NB4 (cell line): ENCODE measurements at regions not wholly inside any gene's neighbourhood (a gene's known extent, or its start where the extent isn't known, plus 50 kb on each side); places are given as distances from the start of the nearest gene placed in this dataset.

Experiments used
- POLR2A ChIP-seq: IDR thresholded peaks from 2 replicates; pipeline ENCODE4 v1.6.1; 2011; ENCODE audit warnings: mild to moderate bottlenecking; ENCODE audit not compliant: insufficient read length; ENCODE audit errors: extremely low read depth
- TF ChIP-seq, protein P1 (sequence below): IDR thresholded peaks from one replicate; pipeline ENCODE4 v1.5.1; 2012; ENCODE audit warnings: low read depth, low read length
- TF ChIP-seq, protein P2 (sequence below): IDR thresholded peaks from 2 replicates; pipeline ENCODE4 v1.6.1; 2011; ENCODE audit warnings: low read depth, low read length

DNA sequence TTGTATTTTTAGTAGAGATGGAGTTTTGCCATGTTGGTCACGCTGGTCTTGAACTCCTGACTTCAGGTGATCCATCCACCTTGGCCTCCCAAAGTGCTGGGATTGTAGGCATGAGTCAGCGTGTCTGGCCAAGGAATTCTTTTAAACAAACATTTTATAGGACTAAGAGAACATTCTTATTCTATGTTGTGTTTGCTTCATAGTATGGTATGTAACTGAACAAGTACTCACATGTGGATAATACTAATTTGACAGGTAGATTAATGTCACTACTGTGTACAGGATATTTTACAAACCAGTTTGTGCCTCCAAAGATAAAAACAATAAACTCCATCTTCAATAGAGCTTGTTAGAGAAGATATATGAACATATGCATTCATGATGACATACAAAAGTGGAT, 1353.4 kb downstream of the PCDH7 start:
- TF ChIP-seq, protein P1, sequence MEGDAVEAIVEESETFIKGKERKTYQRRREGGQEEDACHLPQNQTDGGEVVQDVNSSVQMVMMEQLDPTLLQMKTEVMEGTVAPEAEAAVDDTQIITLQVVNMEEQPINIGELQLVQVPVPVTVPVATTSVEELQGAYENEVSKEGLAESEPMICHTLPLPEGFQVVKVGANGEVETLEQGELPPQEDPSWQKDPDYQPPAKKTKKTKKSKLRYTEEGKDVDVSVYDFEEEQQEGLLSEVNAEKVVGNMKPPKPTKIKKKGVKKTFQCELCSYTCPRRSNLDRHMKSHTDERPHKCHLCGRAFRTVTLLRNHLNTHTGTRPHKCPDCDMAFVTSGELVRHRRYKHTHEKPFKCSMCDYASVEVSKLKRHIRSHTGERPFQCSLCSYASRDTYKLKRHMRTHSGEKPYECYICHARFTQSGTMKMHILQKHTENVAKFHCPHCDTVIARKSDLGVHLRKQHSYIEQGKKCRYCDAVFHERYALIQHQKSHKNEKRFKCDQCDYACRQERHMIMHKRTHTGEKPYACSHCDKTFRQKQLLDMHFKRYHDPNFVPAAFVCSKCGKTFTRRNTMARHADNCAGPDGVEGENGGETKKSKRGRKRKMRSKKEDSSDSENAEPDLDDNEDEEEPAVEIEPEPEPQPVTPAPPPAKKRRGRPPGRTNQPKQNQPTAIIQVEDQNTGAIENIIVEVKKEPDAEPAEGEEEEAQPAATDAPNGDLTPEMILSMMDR: no peak
- TF ChIP-seq POLR2A: no peak
- TF ChIP-seq, protein P2, sequence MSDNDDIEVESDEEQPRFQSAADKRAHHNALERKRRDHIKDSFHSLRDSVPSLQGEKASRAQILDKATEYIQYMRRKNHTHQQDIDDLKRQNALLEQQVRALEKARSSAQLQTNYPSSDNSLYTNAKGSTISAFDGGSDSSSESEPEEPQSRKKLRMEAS: no peak
